ENCODE measurements at regions not wholly inside any gene's neighbourhood (a gene's known extent, or its start where the extent isn't known, plus 50 kb on each side); places are given as distances from the start of the nearest gene placed in this dataset.

- TF ChIP-seq CTCF (IDR thresholded peaks at IDR 0.05 in 4 of 5, conservative IDR thresholded peaks at IDR 0.05 in 1 of 5) (no peak), POLR2A (IDR thresholded peaks at IDR 0.05) (no peak)
These were observed 259.4 kb downstream of the PLK2 start for GRCh38 chr5:58200451-58200850.
